Testis (tissue), 2 donors: ENCODE measurements at regions not wholly inside any gene's neighbourhood (a gene's known extent, or its start where the extent isn't known, plus 50 kb on each side); places are given as distances from the start of the nearest gene placed in this dataset.
"Not testable (repeated sequence)": the region's sequence is repeated elsewhere in the genome, so short reads cannot be mapped to it uniquely, and the experiment has no call there.

ENCODE experiments used
- CTCF ChIP-seq, 3 experiments: fragments of 450-650 bp in 2 of 3; fragments of 200-600 bp in 1 of 3; sonication (generic) in 1 of 3; IDR thresholded peaks; one replicate each; pipeline ENCODE4 v1.5.1; 2016 to 2019; ENCODE audit warnings: antibody characterized with exemption in 3 of 3, mild to moderate bottlenecking in 2 of 3, moderate library complexity in 1 of 3
- POLR2A ChIP-seq: fragments of 450-650 bp; IDR thresholded peaks from one replicate; pipeline ENCODE4 v1.6.1; 2017; ENCODE audit warnings: antibody characterized with exemption, mild to moderate bottlenecking, moderate library complexity

GRCh38 chr16:88149158-88149603 lies 197.9 kb downstream of the BANP start:
- TF ChIP-seq POLR2A; CTCF (IDR thresholded peaks at IDR 0.05): not testable (repeated sequence)
